Endothelial cell of umbilical vein (primary cell): ENCODE measurements at regions not wholly inside any gene's neighbourhood (a gene's known extent, or its start where the extent isn't known, plus 50 kb on each side); places are given as distances from the start of the nearest gene placed in this dataset.
A peak's percentile ranks its signal among the peaks of the same experiment; 100 is the strongest.

Source experiments
- EZH2 ChIP-seq: IDR thresholded peaks from 2 replicates; pipeline ENCODE4 v1.6.1; 2012; ENCODE audit warnings: borderline replicate concordance, low read depth, mild to moderate bottlenecking, moderate library complexity, low read length, inconsistent platforms; ENCODE audit not compliant: severe bottlenecking
- FOS ChIP-seq: IDR thresholded peaks from 2 replicates; pipeline ENCODE4 v1.6.1; 2011; ENCODE audit warnings: mild to moderate bottlenecking, low read length, moderate library complexity, borderline replicate concordance; ENCODE audit not compliant: insufficient read depth
- GATA2 ChIP-seq: IDR thresholded peaks from 2 replicates; pipeline ENCODE4 v1.7.0; 2011; ENCODE audit warnings: low read depth, mild to moderate bottlenecking, moderate library complexity, mixed read lengths, low read length; ENCODE audit not compliant: insufficient read length, insufficient read depth
- JUN ChIP-seq: IDR thresholded peaks from 2 replicates; pipeline ENCODE4 v1.6.1; 2011; ENCODE audit warnings: borderline replicate concordance, low read depth; ENCODE audit not compliant: insufficient read length, insufficient read depth
- MYC ChIP-seq: IDR thresholded peaks from one replicate; pipeline ENCODE4 v1.6.1; 2011; ENCODE audit warnings: mild to moderate bottlenecking, low read depth, low read length
- POLR2A ChIP-seq: IDR thresholded peaks from 2 replicates; pipeline ENCODE4 v1.6.1; 2012; ENCODE audit warnings: low read depth, mild to moderate bottlenecking, control low read depth, low read length
- POLR2AphosphoS5 ChIP-seq: IDR thresholded peaks from 2 replicates; pipeline ENCODE4 v1.6.1; 2012; ENCODE audit warnings: low read depth, mild to moderate bottlenecking, control low read depth, low read length, moderate library complexity; ENCODE audit not compliant: insufficient read depth
- TF ChIP-seq, protein P1 (sequence below), 2 donors: IDR thresholded peaks; 1 replicate in 1 of 2; 2 replicates in 1 of 2; pipeline ENCODE4 v1.5.1; 2011; ENCODE audit warnings: low read length in 2 of 2, mild to moderate bottlenecking in 2 of 2, moderate library complexity in 2 of 2, control low read depth in 1 of 2, inconsistent platforms in 1 of 2, low read depth in 1 of 2; ENCODE audit not compliant: insufficient read depth in 1 of 2; ENCODE audit errors: extremely low read depth in 1 of 2
- TF ChIP-seq, protein P2 (sequence below): IDR thresholded peaks from 2 replicates; pipeline ENCODE4 v1.6.1; 2011; ENCODE audit not compliant: insufficient read depth, insufficient read length

- TF ChIP-seq, protein P1, sequence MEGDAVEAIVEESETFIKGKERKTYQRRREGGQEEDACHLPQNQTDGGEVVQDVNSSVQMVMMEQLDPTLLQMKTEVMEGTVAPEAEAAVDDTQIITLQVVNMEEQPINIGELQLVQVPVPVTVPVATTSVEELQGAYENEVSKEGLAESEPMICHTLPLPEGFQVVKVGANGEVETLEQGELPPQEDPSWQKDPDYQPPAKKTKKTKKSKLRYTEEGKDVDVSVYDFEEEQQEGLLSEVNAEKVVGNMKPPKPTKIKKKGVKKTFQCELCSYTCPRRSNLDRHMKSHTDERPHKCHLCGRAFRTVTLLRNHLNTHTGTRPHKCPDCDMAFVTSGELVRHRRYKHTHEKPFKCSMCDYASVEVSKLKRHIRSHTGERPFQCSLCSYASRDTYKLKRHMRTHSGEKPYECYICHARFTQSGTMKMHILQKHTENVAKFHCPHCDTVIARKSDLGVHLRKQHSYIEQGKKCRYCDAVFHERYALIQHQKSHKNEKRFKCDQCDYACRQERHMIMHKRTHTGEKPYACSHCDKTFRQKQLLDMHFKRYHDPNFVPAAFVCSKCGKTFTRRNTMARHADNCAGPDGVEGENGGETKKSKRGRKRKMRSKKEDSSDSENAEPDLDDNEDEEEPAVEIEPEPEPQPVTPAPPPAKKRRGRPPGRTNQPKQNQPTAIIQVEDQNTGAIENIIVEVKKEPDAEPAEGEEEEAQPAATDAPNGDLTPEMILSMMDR (IDR thresholded peaks at IDR 0.05; ENCODE audit: extremely low read depth in 1 of 2, insufficient read depth in 1 of 2, low read depth in 1 of 2, low read length in 2 of 2): no peak
- no peak for TF ChIP-seq POLR2AphosphoS5
- no peak for TF ChIP-seq POLR2A
- no peak for TF ChIP-seq EZH2
- no peak for TF ChIP-seq MYC
- TF ChIP-seq, protein P2, sequence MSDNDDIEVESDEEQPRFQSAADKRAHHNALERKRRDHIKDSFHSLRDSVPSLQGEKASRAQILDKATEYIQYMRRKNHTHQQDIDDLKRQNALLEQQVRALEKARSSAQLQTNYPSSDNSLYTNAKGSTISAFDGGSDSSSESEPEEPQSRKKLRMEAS: no peak
- TF ChIP-seq GATA2: no peak
- TF ChIP-seq JUN: no peak
- TF ChIP-seq FOS: peak; percentile 30
Observed at GRCh38 chr16:72247821-72248253, 75.9 kb upstream of the PMFBP1 start.
